Posterior vena cava (tissue), 2 donors: ENCODE measurements at regions not wholly inside any gene's neighbourhood (a gene's known extent, or its start where the extent isn't known, plus 50 kb on each side); places are given as distances from the start of the nearest gene placed in this dataset.

Experiments used
- DNase-seq: peaks from one replicate; pipeline ENCODE4 v3.0.0-alpha.2; 2020; ENCODE audit warnings: low spot score
- intact Hi-C, 2 donors: fragments of 100-400 bp; cut with DNase I; formaldehyde crosslinking; loops; one replicate each; pipeline versions ENCODE4 v1.14.1 to v1.14.2; 2022 to 2023
- donor health status: DM: yes; HTN: yes; CAD: no.
- donor health status: DM: yes; HTN: yes; CAD: no.

- no peak for DNase-seq
- intact Hi-C loops: no loop called here
These were observed 323.5 kb downstream of the DUSP10 start for GRCh38 chr1:221418346-221418745.

- intact Hi-C loops: no loop called here
- no peak for DNase-seq
These were observed 322.3 kb downstream of the DUSP10 start for GRCh38 chr1:221419513-221420095.

- no peak for DNase-seq
- intact Hi-C loops: no loop called here
These were observed 312.6 kb downstream of the DUSP10 start for GRCh38 chr1:221429264-221429663.

- intact Hi-C loops: loop anchor here (5.0 to 10.0 kb wide), 4 partner anchors 38 to 556 kb away; partner anchors contain the start of gene HLX (in 1 of the 2)
- DNase-seq: no peak
These were observed 311.5 kb downstream of the DUSP10 start for GRCh38 chr1:221430152-221430960.

GRCh38 chr1:221431068-221431651 is 310.7 kb downstream of the DUSP10 start:
- intact Hi-C loops: loop anchor here (5.0 to 10.0 kb wide), 4 partner anchors 39 to 556 kb away; partner anchors contain the start of gene HLX (in 1 of the 2)

GRCh38 chr1:221431961-221432360 is 309.9 kb downstream of the DUSP10 start:
- DNase-seq: no peak
- intact Hi-C loops: loop anchor here (5.0 to 10.0 kb wide), 4 partner anchors 40 to 557 kb away; partner anchors contain the start of gene HLX (in 1 of the 2)

More at GRCh38 chr1:221431068-221431651, 310.7 kb downstream of the DUSP10 start:
- DNase-seq: no peak

GRCh38 chr1:221435504-221435904 is 306.4 kb downstream of the DUSP10 start:
- intact Hi-C loops: loop anchor here (5.0 to 10.0 kb wide), 3 partner anchors 171 to 561 kb away; partner anchors contain the start of gene HLX (in 2 of the 2)
- no peak for DNase-seq

- intact Hi-C loops: loop anchor here (5.0 to 10.0 kb wide), 3 partner anchors 172 to 562 kb away; partner anchors contain the start of gene HLX (in 2 of the 2)
- no peak for DNase-seq
These were observed 304.7 kb downstream of the DUSP10 start for GRCh38 chr1:221437171-221437570.

- no peak for DNase-seq
- intact Hi-C loops: loop anchor here (5.0 to 10.0 kb wide), 3 partner anchors 173 to 563 kb away; partner anchors contain the start of gene HLX (in 2 of the 2)
These were observed 304.0 kb downstream of the DUSP10 start for GRCh38 chr1:221437926-221438325.

- DNase-seq: no peak
- intact Hi-C loops: loop anchor here (5.0 to 10.0 kb wide), 3 partner anchors 174 to 564 kb away; partner anchors contain the start of gene HLX (in 2 of the 2)
These were observed 302.7 kb downstream of the DUSP10 start for GRCh38 chr1:221439008-221439746.

GRCh38 chr1:221439747-221440501 is 302.0 kb downstream of the DUSP10 start:
- intact Hi-C loops: loop anchor here (5.0 to 10.0 kb wide), 3 partner anchors 175 to 565 kb away; partner anchors contain the start of gene HLX (in 2 of the 2)
- no peak for DNase-seq

GRCh38 chr1:221440658-221441057 is 301.2 kb downstream of the DUSP10 start:
- intact Hi-C loops: no loop called here
- no peak for DNase-seq

GRCh38 chr1:221442056-221442455 is 299.8 kb downstream of the DUSP10 start:
- intact Hi-C loops: no loop called here

GRCh38 chr1:221444346-221444745 is 297.5 kb downstream of the DUSP10 start:
- intact Hi-C loops: no loop called here
- no peak for DNase-seq

More at GRCh38 chr1:221442056-221442455, 299.8 kb downstream of the DUSP10 start:
- no peak for DNase-seq

GRCh38 chr1:221448585-221449175 is 293.2 kb downstream of the DUSP10 start:
- no peak for DNase-seq
- intact Hi-C loops: no loop called here

- intact Hi-C loops: no loop called here
- DNase-seq: no peak
These were observed 292.7 kb downstream of the DUSP10 start for GRCh38 chr1:221449194-221449593.

- intact Hi-C loops: no loop called here
- DNase-seq: no peak
These were observed 292.0 kb downstream of the DUSP10 start for GRCh38 chr1:221449801-221450470.
